HEK293 (cell line): ENCODE measurements at regions not wholly inside any gene's neighbourhood (a gene's known extent, or its start where the extent isn't known, plus 50 kb on each side); places are given as distances from the start of the nearest gene placed in this dataset.

Source experiments
- CTCF ChIA-PET: fragments of 350-600 bp; formaldehyde crosslinking; extraction: SDS; loops from one replicate; lab custom pipeline; 2021; ENCODE audit warnings: antibody characterized with exemption; lab: Yijun Ruan, JAX
- POLR2A ChIA-PET: fragments of 300-600 bp; formaldehyde crosslinking; extraction: SDS; loops from one replicate; lab custom pipeline; 2020; ENCODE audit warnings: antibody characterized with exemption, inconsistent platforms; lab: Yijun Ruan, JAX
- H3K27ac ChIP-seq: fragments of 200-500 bp; sonication (Bioruptor generic); 2 replicates; pipeline ENCODE4 v1.5.1; 2014; ENCODE audit warnings: low read depth, low read length, control low read depth, inconsistent platforms; ENCODE audit errors: extremely low read depth
- H3K36me3 ChIP-seq, 2 experiments: fragments of 200-500 bp in 1 of 2; sonication (Bioruptor generic) in 1 of 2; 1 replicate in 1 of 2; 2 replicates in 1 of 2; pipeline ENCODE4 v1.5.1; 2014 to 2017; ENCODE audit warnings: inconsistent platforms in 2 of 2, low read length in 2 of 2; ENCODE audit not compliant: control insufficient read depth in 2 of 2, insufficient read depth in 1 of 2
- H3K4me1 ChIP-seq: fragments of 200-500 bp; sonication (Bioruptor generic); 2 replicates; pipeline ENCODE4 v1.5.1; 2014; ENCODE audit warnings: mild to moderate bottlenecking, low read length, inconsistent platforms; ENCODE audit not compliant: control insufficient read depth, insufficient read depth
- H3K4me3 ChIP-seq: 2 replicates; pipeline ENCODE4 v1.5.1; 2011; ENCODE audit warnings: low read depth, mild to moderate bottlenecking, control low read depth, low read length, moderate library complexity
- H3K9me3 ChIP-seq: fragments of 200-500 bp; sonication (Bioruptor generic); 2 replicates; pipeline ENCODE4 v1.5.1; 2014; ENCODE audit warnings: low read depth, low read length, inconsistent platforms; ENCODE audit not compliant: control insufficient read depth, insufficient read depth
- FEZF1 ChIP-seq: fragments of 450-650 bp; formaldehyde crosslinking; IDR thresholded peaks from 2 replicates; pipeline ENCODE4 v1.5.1; 2016; ENCODE audit warnings: missing biosample characterization, missing genetic modification characterization
- GLIS1 ChIP-seq: fragments of 450-650 bp; formaldehyde crosslinking; IDR thresholded peaks from 2 replicates; pipeline ENCODE4 v1.5.1; 2016; ENCODE audit warnings: missing biosample characterization, missing genetic modification characterization
- HOXA7 ChIP-seq: sonication (generic); formaldehyde crosslinking; IDR thresholded peaks from 2 replicates; pipeline ENCODE4 v1.8.1; 2022; ENCODE audit warnings: missing genetic modification reagents, borderline replicate concordance
- KLF7 ChIP-seq: fragments of 450-650 bp; formaldehyde crosslinking; IDR thresholded peaks from 2 replicates; pipeline ENCODE4 v1.5.1; 2016; ENCODE audit warnings: missing biosample characterization, missing genetic modification characterization, borderline replicate concordance
- RBAK ChIP-seq: fragments of 450-650 bp; formaldehyde crosslinking; IDR thresholded peaks from 2 replicates; pipeline ENCODE4 v1.5.1; 2016; ENCODE audit warnings: missing biosample characterization, missing genetic modification characterization
- SCRT1 ChIP-seq: fragments of 450-650 bp; formaldehyde crosslinking; IDR thresholded peaks from 2 replicates; pipeline ENCODE4 v1.5.1; 2016; ENCODE audit warnings: missing biosample characterization, missing genetic modification characterization, borderline replicate concordance
- SP7 ChIP-seq: fragments of 450-650 bp; formaldehyde crosslinking; IDR thresholded peaks from 2 replicates; pipeline ENCODE4 v1.5.1; 2016; ENCODE audit warnings: missing biosample characterization, missing genetic modification characterization
- TRIM28 ChIP-seq: IDR thresholded peaks from 2 replicates; pipeline ENCODE4 v1.6.1; 2011; ENCODE audit warnings: low read length, control low read depth, borderline replicate concordance
- ZBTB17 ChIP-seq: fragments of 450-650 bp; formaldehyde crosslinking; IDR thresholded peaks from 2 replicates; pipeline ENCODE4 v1.5.1; 2016; ENCODE audit warnings: missing biosample characterization, missing genetic modification characterization
- ZBTB48 ChIP-seq: fragments of 450-650 bp; formaldehyde crosslinking; IDR thresholded peaks from 2 replicates; pipeline ENCODE4 v1.5.1; 2016; ENCODE audit warnings: missing biosample characterization, missing genetic modification characterization
- ZNF169 ChIP-seq: fragments of 450-650 bp; formaldehyde crosslinking; IDR thresholded peaks from 2 replicates; pipeline ENCODE4 v1.5.1; 2016; ENCODE audit warnings: missing biosample characterization, missing genetic modification characterization
- ZNF174 ChIP-seq: fragments of 450-650 bp; formaldehyde crosslinking; IDR thresholded peaks from 2 replicates; pipeline ENCODE4 v1.5.0; 2017; ENCODE audit warnings: missing biosample characterization, mild to moderate bottlenecking, missing genetic modification characterization
- ZNF184 ChIP-seq: fragments of 450-650 bp; IDR thresholded peaks from 2 replicates; pipeline ENCODE4 v1.5.1; 2018; ENCODE audit warnings: missing biosample characterization, mild to moderate bottlenecking, missing genetic modification characterization
- ZNF350 ChIP-seq: fragments of 450-650 bp; formaldehyde crosslinking; IDR thresholded peaks from 2 replicates; pipeline ENCODE4 v1.5.0; 2017; ENCODE audit warnings: missing biosample characterization, mild to moderate bottlenecking, missing genetic modification characterization
- ZNF354C ChIP-seq: fragments of 450-650 bp; formaldehyde crosslinking; IDR thresholded peaks from 2 replicates; pipeline ENCODE4 v1.5.1; 2016; ENCODE audit warnings: missing biosample characterization, missing genetic modification characterization, low read depth, borderline replicate concordance
- ZNF366 ChIP-seq: fragments of 450-650 bp; formaldehyde crosslinking; conservative IDR thresholded peaks from 2 replicates; pipeline ENCODE4 v1.5.1; 2016; ENCODE audit warnings: missing biosample characterization, missing genetic modification characterization
- ZNF426 ChIP-seq: fragments of 450-650 bp; formaldehyde crosslinking; IDR thresholded peaks from 2 replicates; pipeline ENCODE4 v1.5.1; 2017; ENCODE audit warnings: missing biosample characterization, missing genetic modification characterization, mild to moderate bottlenecking, inconsistent platforms, moderate library complexity
- ZNF473 ChIP-seq: fragments of 450-650 bp; formaldehyde crosslinking; IDR thresholded peaks from 2 replicates; pipeline ENCODE4 v1.5.1; 2017; ENCODE audit warnings: missing biosample characterization, missing genetic modification characterization
- ZNF48 ChIP-seq: fragments of 450-650 bp; formaldehyde crosslinking; IDR thresholded peaks from 2 replicates; pipeline ENCODE4 v1.5.1; 2016; ENCODE audit warnings: missing biosample characterization, missing genetic modification characterization
- ZNF558 ChIP-seq: fragments of 450-650 bp; formaldehyde crosslinking; IDR thresholded peaks from 2 replicates; pipeline ENCODE4 v1.5.1; 2016; ENCODE audit warnings: missing biosample characterization, missing genetic modification characterization
- ZNF621 ChIP-seq: fragments of 450-650 bp; formaldehyde crosslinking; IDR thresholded peaks from 2 replicates; pipeline ENCODE4 v1.5.1; 2017; ENCODE audit warnings: missing biosample characterization, missing genetic modification characterization
- ZNF776 ChIP-seq: fragments of 450-650 bp; formaldehyde crosslinking; IDR thresholded peaks from 2 replicates; pipeline ENCODE4 v1.5.0; 2017; ENCODE audit warnings: missing biosample characterization, missing genetic modification characterization, borderline replicate concordance
- ZNF791 ChIP-seq: fragments of 450-650 bp; formaldehyde crosslinking; IDR thresholded peaks from 2 replicates; pipeline ENCODE4 v1.5.1; 2016; ENCODE audit warnings: missing biosample characterization, missing genetic modification characterization
- ZNF792 ChIP-seq: fragments of 450-650 bp; formaldehyde crosslinking; IDR thresholded peaks from 2 replicates; pipeline ENCODE4 v1.5.1; 2016; ENCODE audit warnings: missing biosample characterization, missing genetic modification characterization
- TF ChIP-seq, protein P1 (sequence below): fragments of 450-650 bp; formaldehyde crosslinking; IDR thresholded peaks from 2 replicates; pipeline ENCODE4 v1.5.1; 2016; ENCODE audit warnings: missing biosample characterization, missing genetic modification characterization
- TF ChIP-seq, protein P2 (sequence below): sonication (generic); formaldehyde crosslinking; IDR thresholded peaks from 2 replicates; pipeline ENCODE4 v1.8.1; 2022; ENCODE audit warnings: mild to moderate bottlenecking, moderate library complexity, missing genetic modification reagents
- TF ChIP-seq, protein P3 (sequence below): fragments of 450-650 bp; formaldehyde crosslinking; IDR thresholded peaks from 2 replicates; pipeline ENCODE4 v1.5.1; 2016; ENCODE audit warnings: missing biosample characterization, missing genetic modification characterization

DNA sequence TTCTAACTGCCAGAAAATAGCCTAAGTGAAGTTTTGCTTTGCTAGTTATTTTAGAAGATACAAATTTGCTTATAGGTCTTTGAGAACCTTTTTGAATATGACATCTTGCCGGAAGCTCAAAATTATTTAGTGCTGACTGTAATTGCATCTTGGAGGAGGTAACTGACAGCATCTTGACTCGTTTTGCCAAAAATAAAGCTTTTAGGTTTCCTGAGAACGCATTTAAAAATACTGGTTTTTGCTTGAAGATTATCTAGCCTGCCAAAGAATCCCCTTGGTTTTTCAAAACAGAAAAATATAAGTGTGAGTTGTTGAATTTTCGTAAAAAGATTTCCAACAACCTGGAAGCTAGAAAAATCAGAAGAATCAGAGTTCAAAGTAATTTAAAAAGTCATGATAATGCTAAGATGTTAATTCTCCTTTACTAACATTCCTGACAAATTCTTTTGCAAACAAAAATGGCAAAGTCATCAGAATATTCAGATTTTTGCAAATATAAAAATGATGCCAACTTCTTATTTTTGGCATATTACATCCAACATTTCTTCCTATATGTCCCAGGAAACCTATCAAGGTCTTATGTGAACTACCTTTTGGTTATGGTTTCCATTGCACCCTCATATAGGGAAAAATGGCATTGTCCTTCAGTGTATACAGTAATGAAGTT lies 178.0 kb upstream of the SLC8A1 start:
- TF ChIP-seq ZNF184 (tag by site-specific recombination) (no peak), ZNF473 (tag by site-specific recombination) (no peak), ZNF48 (tag by site-specific recombination) (no peak), ZNF621 (tag by site-specific recombination) (no peak), ZNF558 (tag by site-specific recombination) (no peak), ZNF776 (tag by site-specific recombination) (no peak), ZNF426 (tag by site-specific recombination) (no peak), HOXA7 (CRISPR knock-in tag) (no peak), ZNF174 (tag by site-specific recombination) (no peak), ZNF366 (tag by site-specific recombination) (no peak), TRIM28 (no peak), SCRT1 (no peak), ZNF354C (no peak), ZNF791 (tag by site-specific recombination) (no peak), ZNF350 (tag by site-specific recombination) (no peak), KLF7 (tag by site-specific recombination) (no peak)
- TF ChIP-seq, protein P1, sequence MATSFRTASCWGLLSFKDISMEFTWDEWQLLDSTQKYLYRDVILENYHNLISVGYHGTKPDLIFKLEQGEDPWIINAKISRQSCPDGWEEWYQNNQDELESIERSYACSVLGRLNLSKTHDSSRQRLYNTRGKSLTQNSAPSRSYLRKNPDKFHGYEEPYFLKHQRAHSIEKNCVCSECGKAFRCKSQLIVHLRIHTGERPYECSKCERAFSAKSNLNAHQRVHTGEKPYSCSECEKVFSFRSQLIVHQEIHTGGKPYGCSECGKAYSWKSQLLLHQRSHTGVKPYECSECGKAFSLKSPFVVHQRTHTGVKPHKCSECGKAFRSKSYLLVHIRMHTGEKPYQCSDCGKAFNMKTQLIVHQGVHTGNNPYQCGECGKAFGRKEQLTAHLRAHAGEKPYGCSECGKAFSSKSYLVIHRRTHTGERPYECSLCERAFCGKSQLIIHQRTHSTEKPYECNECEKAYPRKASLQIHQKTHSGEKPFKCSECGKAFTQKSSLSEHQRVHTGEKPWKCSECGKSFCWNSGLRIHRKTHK (tag by site-specific recombination) = no peak
- TF ChIP-seq, protein P2, sequence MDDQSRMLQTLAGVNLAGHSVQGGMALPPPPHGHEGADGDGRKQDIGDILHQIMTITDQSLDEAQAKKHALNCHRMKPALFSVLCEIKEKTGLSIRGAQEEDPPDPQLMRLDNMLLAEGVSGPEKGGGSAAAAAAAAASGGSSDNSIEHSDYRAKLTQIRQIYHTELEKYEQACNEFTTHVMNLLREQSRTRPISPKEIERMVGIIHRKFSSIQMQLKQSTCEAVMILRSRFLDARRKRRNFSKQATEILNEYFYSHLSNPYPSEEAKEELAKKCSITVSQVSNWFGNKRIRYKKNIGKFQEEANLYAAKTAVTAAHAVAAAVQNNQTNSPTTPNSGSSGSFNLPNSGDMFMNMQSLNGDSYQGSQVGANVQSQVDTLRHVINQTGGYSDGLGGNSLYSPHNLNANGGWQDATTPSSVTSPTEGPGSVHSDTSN (CRISPR knock-in tag) = no peak
- ChIA-PET POLR2A (no interaction called here), CTCF (interaction anchor here (0.7 kb wide), 1 partner anchor 785 kb away, joined by 3 read pairs; no protein-coding TSS in a partner anchor)
- Histone ChIP-seq H3K4me3 (no peak overlapping the region), H3K36me3 (no peaks in the 10 kb centered on the region), H3K27ac (no peak overlapping the region), H3K4me1 (no peaks in the 10 kb centered on the region), H3K9me3 (no peaks in the 10 kb centered on the region)

DNA sequence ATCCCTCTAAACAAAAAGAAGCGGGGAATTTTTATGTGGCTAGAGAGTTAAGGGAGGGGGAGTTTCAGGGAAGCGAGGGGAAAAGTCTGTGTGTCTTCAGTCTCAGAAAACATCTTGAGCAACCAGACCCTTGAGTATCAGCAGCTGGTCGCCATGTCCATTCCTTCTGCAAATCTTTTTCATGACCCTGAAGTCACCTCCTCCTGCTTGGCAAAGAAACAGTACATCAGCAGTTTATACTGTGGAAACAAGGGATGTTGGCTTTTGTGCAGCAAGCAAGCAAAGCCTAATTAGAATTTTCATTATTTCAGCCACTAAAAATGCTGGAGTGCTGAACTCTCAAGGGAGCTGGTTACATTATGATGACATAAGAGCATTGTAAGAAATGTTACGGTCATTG lies 187.4 kb upstream of the SLC8A1 start:
- no peaks in the 10 kb centered on the region for H3K36me3 ChIP-seq
- TF ChIP-seq ZNF558 (tag by site-specific recombination) = no peak
- no peak overlapping the region for H3K4me3 ChIP-seq
- POLR2A ChIA-PET = no interaction called here
- H3K9me3 ChIP-seq = no peaks in the 10 kb centered on the region
- CTCF ChIA-PET = no interaction called here
- H3K4me1 ChIP-seq = no peaks in the 10 kb centered on the region
- no peak overlapping the region for H3K27ac ChIP-seq

DNA sequence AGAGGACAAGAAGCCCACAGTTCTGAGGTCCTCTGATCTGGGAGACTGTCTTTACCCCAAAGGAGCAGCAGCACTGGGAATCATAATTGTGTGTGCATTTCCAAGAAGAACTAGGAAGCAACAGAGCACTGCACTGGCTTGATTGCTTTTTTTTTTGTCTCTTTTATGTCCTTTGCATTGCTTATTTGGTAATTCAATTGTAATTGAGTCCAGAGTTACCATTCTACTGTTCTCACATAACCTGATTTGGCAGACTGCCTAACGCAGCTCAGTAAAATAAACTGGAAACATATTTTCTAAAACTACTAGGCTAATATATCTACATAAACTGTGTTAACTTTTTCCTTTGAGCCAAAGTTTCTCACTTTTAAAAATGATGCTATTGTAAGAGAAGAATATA lies 190.3 kb upstream of the SLC8A1 start:
- Histone ChIP-seq H3K27ac (no peak overlapping the region), H3K36me3 (no peaks in the 10 kb centered on the region), H3K4me1 (no peaks in the 10 kb centered on the region), H3K9me3 (no peaks in the 10 kb centered on the region), H3K4me3 (no peak overlapping the region)
- POLR2A ChIA-PET = no interaction called here
- CTCF ChIA-PET = interaction anchor here (0.5 kb wide), 1 partner anchor 86 kb away, joined by 4 read pairs; no protein-coding TSS in a partner anchor
- TF ChIP-seq ZNF792 (tag by site-specific recombination) = no peak
- TF ChIP-seq GLIS1 = no peak
- no peak for TF ChIP-seq ZNF169 (tag by site-specific recombination)
- TF ChIP-seq ZBTB48 (tag by site-specific recombination) = no peak
- no peak for TF ChIP-seq ZBTB17 (tag by site-specific recombination)
- no peak for TF ChIP-seq FEZF1
- TF ChIP-seq, protein P3, sequence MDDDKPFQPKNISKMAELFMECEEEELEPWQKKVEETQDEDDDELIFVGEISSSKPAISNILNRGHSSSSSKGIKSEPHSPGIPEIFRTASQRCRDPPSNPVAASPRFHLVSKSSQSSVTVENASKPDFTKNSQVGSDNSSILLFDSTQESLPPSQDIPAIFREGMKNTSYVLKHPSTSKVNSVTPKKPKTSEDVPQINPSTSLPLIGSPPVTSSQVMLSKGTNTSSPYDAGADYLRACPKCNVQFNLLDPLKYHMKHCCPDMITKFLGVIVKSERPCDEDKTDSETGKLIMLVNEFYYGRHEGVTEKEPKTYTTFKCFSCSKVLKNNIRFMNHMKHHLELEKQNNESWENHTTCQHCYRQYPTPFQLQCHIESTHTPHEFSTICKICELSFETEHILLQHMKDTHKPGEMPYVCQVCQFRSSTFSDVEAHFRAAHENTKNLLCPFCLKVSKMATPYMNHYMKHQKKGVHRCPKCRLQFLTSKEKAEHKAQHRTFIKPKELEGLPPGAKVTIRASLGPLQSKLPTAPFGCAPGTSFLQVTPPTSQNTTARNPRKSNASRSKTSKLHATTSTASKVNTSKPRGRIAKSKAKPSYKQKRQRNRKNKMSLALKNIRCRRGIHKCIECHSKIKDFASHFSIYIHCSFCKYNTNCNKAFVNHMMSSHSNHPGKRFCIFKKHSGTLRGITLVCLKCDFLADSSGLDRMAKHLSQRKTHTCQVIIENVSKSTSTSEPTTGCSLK (tag by site-specific recombination) = no peak
- TF ChIP-seq ZNF350 (tag by site-specific recombination) = no peak
- no peak for TF ChIP-seq RBAK
- TF ChIP-seq SP7 = no peak
